Thyroid gland (tissue), 4 donors: ENCODE measurements at regions not wholly inside any gene's neighbourhood (a gene's known extent, or its start where the extent isn't known, plus 50 kb on each side); places are given as distances from the start of the nearest gene placed in this dataset.
A peak's percentile ranks its signal among the peaks of the same experiment; 100 is the strongest.

Experiments used
- DNase-seq, 2 donors: peaks; one replicate each; pipeline ENCODE4 v3.0.0-alpha.2; 2019
- H3K27ac ChIP-seq, 3 donors: fragments of 200-600 bp; sonication (generic); 1 replicate in 2 of 3; 2 replicates in 1 of 3; pipeline ENCODE4 v1.5.1; 2016 to 2019; ENCODE audit warnings: mild to moderate bottlenecking in 1 of 3, moderate library complexity in 1 of 3
- H3K27me3 ChIP-seq: fragments of 200-600 bp; sonication (generic); one replicate; pipeline ENCODE4 v1.5.1; 2019
- H3K36me3 ChIP-seq, 2 donors: fragments of 200-600 bp; sonication (generic); one replicate each; pipeline ENCODE4 v1.5.1; 2016 to 2019
- H3K4me1 ChIP-seq, 2 donors: fragments of 200-600 bp; sonication (generic); one replicate each; pipeline ENCODE4 v1.5.1; 2017 to 2019
- H3K4me3 ChIP-seq, 3 donors: fragments of 200-600 bp; sonication (generic); replicated peaks in 1 of 3; 1 replicate in 2 of 3; 2 replicates in 1 of 3; pipeline ENCODE4 v1.5.1; 2016; ENCODE audit warnings: mild to moderate bottlenecking in 1 of 3
- H3K9me3 ChIP-seq: fragments of 200-600 bp; sonication (generic); one replicate; pipeline ENCODE4 v1.5.1; 2017
- CTCF ChIP-seq, 6 experiments: fragments of 200-600 bp in 3 of 6; fragments of 450-650 bp in 3 of 6; sonication (generic) in 3 of 6; IDR thresholded peaks; one replicate each; pipeline ENCODE4 v1.5.1; 2016 to 2019; ENCODE audit warnings: antibody characterized with exemption in 6 of 6, mild to moderate bottlenecking in 2 of 6, inconsistent platforms in 1 of 6, moderate library complexity in 1 of 6
- POLR2A ChIP-seq, 2 donors: fragments of 450-650 bp; IDR thresholded peaks; one replicate each; pipeline ENCODE4 v1.6.1; 2017; ENCODE audit warnings: antibody characterized with exemption in 2 of 2, mild to moderate bottlenecking in 2 of 2, moderate library complexity in 1 of 2
- WGBS, 2 donors: methylation state at CpG; one replicate each; pipeline ENCODE4 v1.1.5; 2017; 5-methylcytosine and 5-hydroxymethylcytosine counted together
- intact Hi-C: fragments of 100-400 bp; cut with DNase I; formaldehyde crosslinking; loops from one replicate; pipeline ENCODE4 v1.15.1; 2023

GRCh38 chr1:118258975-118259374, 73.9 kb upstream of the SPAG17 start:
- intact Hi-C loops = no loop called here
- no peak for TF ChIP-seq POLR2A (IDR thresholded peaks at IDR 0.05)
- no peak for TF ChIP-seq CTCF (IDR thresholded peaks at IDR 0.05)
- H3K9me3 ChIP-seq = no peaks in the 10 kb centered on the region
- no peaks in the 10 kb centered on the region for H3K27me3 ChIP-seq
- WGBS, 2 donors = 35 to 37% methylated on average over 8 of the region's 8 CpGs
- H3K4me3 ChIP-seq = no peak overlapping the region
- peak; percentile 7 to 23 for DNase-seq
- no peaks in the 10 kb centered on the region for H3K36me3 ChIP-seq
- no peaks in the 10 kb centered on the region for H3K4me1 ChIP-seq
- H3K27ac ChIP-seq = no peak overlapping the region

DNA sequence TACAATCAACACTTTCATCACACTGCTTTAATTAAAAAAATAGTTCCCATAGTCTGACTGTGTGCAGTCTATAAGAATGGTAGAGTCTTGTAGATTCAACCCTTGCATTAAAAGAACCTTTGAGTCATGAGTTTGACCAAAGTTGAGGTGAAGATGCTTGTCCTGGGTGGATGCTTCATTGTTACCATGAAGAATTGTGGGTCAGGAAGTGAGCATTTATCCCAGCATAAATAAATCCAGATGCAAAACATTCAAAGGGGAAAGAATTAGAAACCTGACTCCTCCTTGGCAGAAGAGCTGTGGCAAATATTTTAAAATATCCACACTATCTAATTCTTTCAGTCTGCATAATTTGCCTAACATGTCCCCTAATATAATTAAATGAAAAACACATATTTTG, 72.9 kb upstream of the SPAG17 start:
- no peaks in the 10 kb centered on the region for H3K4me1 ChIP-seq
- no peak overlapping the region for H3K4me3 ChIP-seq
- H3K36me3 ChIP-seq = no peaks in the 10 kb centered on the region
- no peak for DNase-seq
- intact Hi-C loops = no loop called here
- no peaks in the 10 kb centered on the region for H3K27me3 ChIP-seq
- H3K9me3 ChIP-seq = no peaks in the 10 kb centered on the region
- H3K27ac ChIP-seq = no peak overlapping the region
- no peak for TF ChIP-seq POLR2A (IDR thresholded peaks at IDR 0.05)
- no peak for TF ChIP-seq CTCF (IDR thresholded peaks at IDR 0.05)

DNA sequence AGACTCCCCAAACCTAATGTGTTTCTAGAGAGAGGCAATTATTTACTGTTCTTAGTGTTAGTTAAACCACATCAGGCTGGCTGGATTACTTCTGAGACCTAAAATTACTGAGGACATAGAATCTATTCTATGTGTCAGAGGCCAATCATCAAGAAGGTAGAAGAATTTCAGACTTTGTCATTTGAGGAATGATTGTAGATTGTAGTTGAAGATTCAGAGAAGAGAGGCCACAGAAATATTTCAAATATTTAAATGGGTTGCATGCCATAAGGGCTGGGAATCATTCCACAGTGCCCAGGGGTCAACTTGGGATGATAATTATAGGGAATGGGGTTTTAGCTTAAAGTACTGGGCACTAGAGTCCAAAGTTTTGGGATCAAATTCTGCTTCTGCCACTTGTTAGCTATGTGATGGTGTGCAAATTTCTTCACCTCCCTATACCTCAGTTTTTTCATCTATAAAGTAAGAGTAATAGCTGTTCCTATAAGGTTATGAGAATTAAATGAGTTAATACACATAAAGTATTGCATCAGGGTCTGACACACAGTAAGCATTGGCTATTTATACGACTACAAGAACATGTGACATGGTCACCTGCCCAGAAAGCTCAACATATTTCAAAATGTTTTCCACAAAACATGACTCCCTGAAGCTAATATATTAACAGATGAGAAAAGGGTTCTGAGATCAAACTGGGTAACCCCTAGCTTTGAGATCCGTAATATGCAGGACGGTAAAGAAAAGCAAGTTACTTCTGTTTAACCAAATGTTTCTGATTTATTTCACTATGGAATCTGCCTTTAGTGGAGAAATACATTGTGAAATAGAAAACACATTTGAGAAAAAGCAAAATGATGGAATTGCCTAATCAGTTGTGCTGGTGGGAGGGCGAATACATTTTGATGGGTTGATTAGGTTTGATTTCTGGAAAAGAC, 69.7 kb upstream of the SPAG17 start:
- no peaks in the 10 kb centered on the region for H3K4me1 ChIP-seq
- intact Hi-C loops = no loop called here
- no peak for DNase-seq
- no peaks in the 10 kb centered on the region for H3K9me3 ChIP-seq
- no peak overlapping the region for H3K27ac ChIP-seq
- no peaks in the 10 kb centered on the region for H3K27me3 ChIP-seq
- H3K4me3 ChIP-seq = no peak overlapping the region
- 90 to 91% methylated on average over 4 of the region's 4 CpGs for WGBS, 2 donors
- TF ChIP-seq CTCF (IDR thresholded peaks at IDR 0.05) (no peak), POLR2A (IDR thresholded peaks at IDR 0.05) (no peak)
- no peaks in the 10 kb centered on the region for H3K36me3 ChIP-seq

DNA sequence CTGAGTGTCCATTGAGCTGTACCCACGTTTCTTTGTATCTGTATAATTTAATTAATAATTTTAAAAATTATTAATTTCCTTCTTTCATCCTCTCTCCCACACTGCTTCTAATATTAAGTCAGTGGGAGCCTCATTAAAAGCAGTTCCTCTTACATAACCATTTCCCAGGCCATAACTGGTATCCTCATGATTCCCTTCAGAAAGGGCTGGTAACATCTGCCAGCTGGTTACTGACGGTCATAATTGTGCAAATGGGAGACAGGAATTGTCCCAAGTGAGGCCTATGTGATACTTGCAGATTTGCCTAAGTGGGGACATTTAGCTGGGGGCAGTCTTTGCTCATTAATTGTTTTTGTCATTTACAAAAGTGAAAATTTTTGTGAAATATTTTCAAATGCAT, 69.0 kb upstream of the SPAG17 start:
- no peaks in the 10 kb centered on the region for H3K9me3 ChIP-seq
- no peak for TF ChIP-seq POLR2A (IDR thresholded peaks at IDR 0.05)
- no peak for TF ChIP-seq CTCF (IDR thresholded peaks at IDR 0.05)

More for the DNA sequence above, 69.0 kb upstream of the SPAG17 start:
- intact Hi-C loops = no loop called here
- no peaks in the 10 kb centered on the region for H3K27me3 ChIP-seq
- DNase-seq = no peak
- WGBS, 2 donors = 74 to 78% methylated on average over 2 of the region's 2 CpGs
- H3K36me3 ChIP-seq = no peaks in the 10 kb centered on the region
- no peaks in the 10 kb centered on the region for H3K4me1 ChIP-seq
- H3K27ac ChIP-seq = no peak overlapping the region
- H3K4me3 ChIP-seq = no peak overlapping the region
